GM12865 (cell line): ENCODE measurements at regions not wholly inside any gene's neighbourhood (a gene's known extent, or its start where the extent isn't known, plus 50 kb on each side); places are given as distances from the start of the nearest gene placed in this dataset.

Source experiments
- DNase-seq: peaks from one replicate; pipeline ENCODE4 v3.0.0; 2010; ENCODE audit warnings: low read depth
- H3K4me3 ChIP-seq: 2 replicates; pipeline ENCODE4 v1.5.1; 2011; ENCODE audit warnings: mild to moderate bottlenecking, low read depth, low read length, control low read depth
- CTCF ChIP-seq: IDR thresholded peaks from 2 replicates; pipeline ENCODE4 v1.5.1; 2011; ENCODE audit warnings: low read length, control low read depth, low read depth, inconsistent platforms; ENCODE audit not compliant: insufficient read depth; ENCODE audit errors: missing control alignments

- no peak for TF ChIP-seq CTCF
- no peak for DNase-seq
Measured at GRCh38 chr5:125776656-125777139, 646.5 kb upstream of the GRAMD2B start.

GRCh38 chr5:125778791-125779190 lies 644.4 kb upstream of the GRAMD2B start:
- TF ChIP-seq CTCF, result no peak
- H3K4me3 ChIP-seq, result no peak overlapping the region
- DNase-seq, result no peak

More at GRCh38 chr5:125776656-125777139, 646.5 kb upstream of the GRAMD2B start:
- no peak overlapping the region for H3K4me3 ChIP-seq

GRCh38 chr5:125785407-125785806 lies 637.8 kb upstream of the GRAMD2B start:
- no peak for TF ChIP-seq CTCF
- no peak overlapping the region for H3K4me3 ChIP-seq
- DNase-seq, result no peak

- H3K4me3 ChIP-seq, result no peak overlapping the region
- DNase-seq, result no peak
- no peak for TF ChIP-seq CTCF
Measured at GRCh38 chr5:125786021-125786420, 637.2 kb upstream of the GRAMD2B start.

- TF ChIP-seq CTCF, result no peak
- DNase-seq, result no peak
- no peak overlapping the region for H3K4me3 ChIP-seq
Measured at GRCh38 chr5:125793470-125793869, 629.7 kb upstream of the GRAMD2B start.

- TF ChIP-seq CTCF, result no peak
- no peak for DNase-seq
- H3K4me3 ChIP-seq, result no peak overlapping the region
Measured at GRCh38 chr5:125794922-125795321, 628.3 kb upstream of the GRAMD2B start.

GRCh38 chr5:125798307-125798706 lies 624.9 kb upstream of the GRAMD2B start:
- no peak overlapping the region for H3K4me3 ChIP-seq
- DNase-seq, result peak; percentile 14
- no peak for TF ChIP-seq CTCF
